ENCODE measurements at regions not wholly inside any gene's neighbourhood (a gene's known extent, or its start where the extent isn't known, plus 50 kb on each side); places are given as distances from the start of the nearest gene placed in this dataset.
"Not testable (repeated sequence)": the region's sequence is repeated elsewhere in the genome, so short reads cannot be mapped to it uniquely, and the experiment has no call there.

GRCh38 chr12:62164036-62164435 is 96.2 kb upstream of the USP15 start:
- DNase-seq = no peak

GRCh38 chr12:62166525-62166924 is 93.7 kb upstream of the USP15 start:
- DNase-seq = no peak

GRCh38 chr12:62168411-62168810 is 91.8 kb upstream of the USP15 start:
- no peak for DNase-seq

- DNase-seq = no peak
Observed at GRCh38 chr12:62170241-62170640, 90.0 kb upstream of the USP15 start.

- no peak for DNase-seq
Observed at GRCh38 chr12:62190689-62191490, 69.3 kb upstream of the USP15 start.

GRCh38 chr12:62191491-62192179 is 68.6 kb upstream of the USP15 start:
- DNase-seq = no peak

GRCh38 chr12:62192180-62192902 is 67.9 kb upstream of the USP15 start:
- DNase-seq = peak; percentile 79

GRCh38 chr12:62192903-62193250 is 67.3 kb upstream of the USP15 start:
- no peak for DNase-seq

- no peak for DNase-seq
Observed at GRCh38 chr12:62194031-62194430, 66.2 kb upstream of the USP15 start.

GRCh38 chr12:62194616-62195015 is 65.6 kb upstream of the USP15 start:
- DNase-seq = no peak

GRCh38 chr12:62196146-62196545 is 64.1 kb upstream of the USP15 start:
- DNase-seq = no peak

GRCh38 chr12:62202861-62203260 is 57.3 kb upstream of the USP15 start:
- not testable (repeated sequence) for DNase-seq

- DNase-seq = no peak
Observed at GRCh38 chr12:62205346-62205745, 54.9 kb upstream of the USP15 start.

- DNase-seq = no peak
Observed at GRCh38 chr12:62207248-62207647, 53.0 kb upstream of the USP15 start.
